Heart right ventricle (tissue), 16 donors: ENCODE measurements at regions not wholly inside any gene's neighbourhood (a gene's known extent, or its start where the extent isn't known, plus 50 kb on each side); places are given as distances from the start of the nearest gene placed in this dataset.

ENCODE experiments used
- ATAC-seq, 8 donors: fragments of 200-7000 bp; cut with Tn5 transposase; one replicate each; pipeline ENCODE4 v1.9.1; 2020; ENCODE audit warnings: mild to moderate bottlenecking in 8 of 8, moderate library complexity in 8 of 8, moderate number of reproducible peaks in 1 of 8
- DNase-seq, 2 donors: peaks; one replicate each; pipeline ENCODE4 v3.0.0-alpha.2; 2020
- H3K27ac ChIP-seq, 10 donors: fragments of 200-600 bp; sonication (generic) in 2 of 10; one replicate each; pipeline versions ENCODE4 v1.5.0 to v1.8.0; 2020 to 2022; ENCODE audit warnings: mild to moderate bottlenecking in 3 of 10
- H3K27me3 ChIP-seq, 7 donors: fragments of 200-600 bp; one replicate each; pipeline ENCODE4 v1.8.0; 2021 to 2022; ENCODE audit warnings: mild to moderate bottlenecking in 2 of 7
- H3K36me3 ChIP-seq, 9 donors: fragments of 200-600 bp; sonication (generic) in 1 of 9; one replicate each; pipeline versions ENCODE4 v1.5.0 to v1.8.0; 2020 to 2022; ENCODE audit warnings: mild to moderate bottlenecking in 2 of 9
- H3K4me1 ChIP-seq, 9 donors: fragments of 200-600 bp; sonication (generic) in 1 of 9; one replicate each; pipeline versions ENCODE4 v1.5.0 to v1.8.0; 2020 to 2022; ENCODE audit warnings: mild to moderate bottlenecking in 4 of 9
- H3K4me3 ChIP-seq, 10 donors: fragments of 200-600 bp; sonication (generic) in 2 of 10; one replicate each; pipeline versions ENCODE4 v1.5.0 to v1.8.0; 2020 to 2022; ENCODE audit warnings: mild to moderate bottlenecking in 7 of 10, moderate library complexity in 2 of 10
- H3K9me3 ChIP-seq, 11 donors: fragments of 200-600 bp in 10 of 11; sonication (generic) in 2 of 11; one replicate each; pipeline versions ENCODE4 v1.5.0 to v1.8.0; 2013 to 2022; ENCODE audit warnings: mild to moderate bottlenecking in 2 of 11, control low read depth in 1 of 11, moderate library complexity in 1 of 11
- WGBS, 2 donors: extraction: QIAGEN DNeasy Blood & Tissue Kit; methylation state at CpG; one replicate each; pipeline ENCODE4 v1.1.7; 2013; ENCODE audit warnings: inconsistent platforms in 1 of 2; 5-methylcytosine and 5-hydroxymethylcytosine counted together
- intact Hi-C, 10 donors: fragments of 100-400 bp; cut with DNase I; formaldehyde crosslinking; loops; one replicate each; pipeline versions ENCODE4 v1.11.1 to v1.14.2; 2022
- TF ChIP-seq, protein P1 (sequence below), 9 donors: fragments of 200-600 bp; sonication (generic) in 2 of 9; IDR thresholded peaks; one replicate each; pipeline versions ENCODE4 v1.5.0 to v1.8.0; 2021 to 2022; ENCODE audit warnings: antibody characterized with exemption in 9 of 9, mild to moderate bottlenecking in 5 of 9, moderate library complexity in 1 of 9
- donor health status: Arrhythmogenic right ventricular cardiomyopathy.
- donor health status: ischemic (EF 13 %, LVEDD 7.1; RV severe dilation, severe dysfunction).
- donor health status: healthy with polysubstance abuse.
- donor health status: DM: no; HTN: yes; CAD: no.
- donor health status: DM: no; HTN: no; CAD: no.
- donor health status: ischemic (EF 25% LVEDD 6.9; RV normal size, moderate dysfunction).
- donor health status: ischemic (EF 25% LVEDD 5.7; RV mildly dilated, moderate dysfunction).
- donor health status: healthy.
- donor health status: DM: yes; HTN: yes; CAD: no.
- donor health status: Ischemic cardiomyopathy.
- donor health status: ischemic (EF 35%, LVEDD 5.7; RV mildly dilated, moderate dysfunction).
- donor health status: nonischemic (EF 11% LVEDD 7.7; RV severe dilation, severe dysfunction).
- donor health status: DM: yes; HTN: yes; CAD: no.
- donor health status: PGD.
- donor health status: ischemic (EF 29% LVEDD 5.4; RV normal size, mild dysfunction).
- donor health status: nonischemic (EF 23%, LVEDD 6.1; RV moderate dilation, normal function).

DNA sequence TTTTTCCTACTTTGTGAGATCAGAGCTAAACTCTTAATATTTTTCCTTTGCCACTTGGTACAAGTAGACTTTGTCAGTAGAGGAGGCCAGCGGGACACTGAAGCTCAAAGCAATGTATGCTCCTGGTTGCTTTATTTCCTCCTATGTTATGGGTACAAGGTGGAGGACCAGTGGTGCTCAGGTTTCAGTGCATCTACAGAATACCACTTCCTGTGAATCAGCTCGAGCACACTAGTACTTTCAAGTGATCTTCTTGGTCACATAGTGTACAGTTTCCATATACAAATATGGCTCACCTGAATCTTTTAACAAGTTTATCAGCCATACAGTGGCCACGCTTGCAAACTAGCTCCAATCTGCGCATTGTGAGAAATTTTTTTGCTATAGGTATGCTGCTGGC is 1674.8 kb upstream of the TMEFF2 start:
- no peaks in the 10 kb centered on the region for H3K36me3 ChIP-seq
- no peak overlapping the region for H3K27ac ChIP-seq
- TF ChIP-seq, protein P1, sequence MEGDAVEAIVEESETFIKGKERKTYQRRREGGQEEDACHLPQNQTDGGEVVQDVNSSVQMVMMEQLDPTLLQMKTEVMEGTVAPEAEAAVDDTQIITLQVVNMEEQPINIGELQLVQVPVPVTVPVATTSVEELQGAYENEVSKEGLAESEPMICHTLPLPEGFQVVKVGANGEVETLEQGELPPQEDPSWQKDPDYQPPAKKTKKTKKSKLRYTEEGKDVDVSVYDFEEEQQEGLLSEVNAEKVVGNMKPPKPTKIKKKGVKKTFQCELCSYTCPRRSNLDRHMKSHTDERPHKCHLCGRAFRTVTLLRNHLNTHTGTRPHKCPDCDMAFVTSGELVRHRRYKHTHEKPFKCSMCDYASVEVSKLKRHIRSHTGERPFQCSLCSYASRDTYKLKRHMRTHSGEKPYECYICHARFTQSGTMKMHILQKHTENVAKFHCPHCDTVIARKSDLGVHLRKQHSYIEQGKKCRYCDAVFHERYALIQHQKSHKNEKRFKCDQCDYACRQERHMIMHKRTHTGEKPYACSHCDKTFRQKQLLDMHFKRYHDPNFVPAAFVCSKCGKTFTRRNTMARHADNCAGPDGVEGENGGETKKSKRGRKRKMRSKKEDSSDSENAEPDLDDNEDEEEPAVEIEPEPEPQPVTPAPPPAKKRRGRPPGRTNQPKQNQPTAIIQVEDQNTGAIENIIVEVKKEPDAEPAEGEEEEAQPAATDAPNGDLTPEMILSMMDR (IDR thresholded peaks at IDR 0.05): no peak
- intact Hi-C loops: no loop called here
- H3K4me3 ChIP-seq: no peak overlapping the region
- DNase-seq: no peak
- no peak for ATAC-seq
- no peaks in the 10 kb centered on the region for H3K4me1 ChIP-seq
- no peaks in the 10 kb centered on the region for H3K27me3 ChIP-seq
- WGBS, 2 donors: 32 to 51% methylated on average over 4 of the region's 4 CpGs
- peaks cover 0 to 28% (median 0%) of the 10 kb centered on the region in 11 donors for H3K9me3 ChIP-seq

DNA sequence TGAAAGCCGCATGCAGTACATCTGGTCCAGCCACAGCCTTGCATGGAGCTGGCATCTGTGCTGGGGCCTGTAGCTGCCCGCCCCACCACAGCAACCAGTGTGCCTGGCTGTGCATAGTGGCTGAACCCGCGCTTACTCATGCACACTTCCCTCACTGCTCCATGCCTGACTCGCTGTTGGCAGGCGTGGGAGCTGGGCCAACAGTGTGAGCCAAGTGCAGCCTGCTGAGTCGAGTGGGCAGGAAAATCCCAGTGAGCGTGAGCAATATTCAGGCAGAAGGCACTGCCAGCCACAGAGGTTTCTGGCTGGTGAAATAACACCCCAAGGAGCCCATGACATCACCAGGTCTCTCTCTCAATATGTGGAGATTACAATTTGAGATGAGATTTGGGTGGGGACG is 1674.1 kb upstream of the TMEFF2 start:
- Histone ChIP-seq H3K27me3 (no peaks in the 10 kb centered on the region), H3K36me3 (no peaks in the 10 kb centered on the region), H3K9me3 (peaks cover 0 to 28% (median 0%) of the 10 kb centered on the region in 11 donors), H3K27ac (no peak overlapping the region), H3K4me3 (no peak overlapping the region), H3K4me1 (no peaks in the 10 kb centered on the region)
- intact Hi-C loops: no loop called here
- DNase-seq (no peak), ATAC-seq (no peak)
- 80 to 86% methylated on average over 9 of the region's 9 CpGs for WGBS, 2 donors
- TF ChIP-seq, protein P1 (IDR thresholded peaks at IDR 0.05): no peak

DNA sequence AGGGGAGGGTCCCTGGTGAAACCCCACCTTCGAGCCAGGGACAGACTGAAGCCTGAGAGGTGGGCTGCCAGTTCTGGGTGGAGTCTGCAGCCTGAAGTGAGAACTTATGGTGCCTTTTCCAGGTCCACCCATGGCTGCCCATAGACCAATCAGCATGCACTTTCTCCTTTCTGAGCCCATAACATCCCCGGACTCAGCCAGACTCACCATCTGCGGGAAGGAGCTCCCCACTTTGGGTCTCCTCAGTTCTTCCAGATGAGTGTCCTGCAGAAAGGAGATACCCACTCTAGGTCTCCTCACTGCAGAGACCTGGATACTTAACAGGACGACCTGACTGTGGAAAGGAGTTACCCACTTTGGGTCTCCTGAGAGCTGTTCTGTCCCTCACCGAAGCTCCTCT is 1673.4 kb upstream of the TMEFF2 start:
- no peaks in the 10 kb centered on the region for H3K4me1 ChIP-seq
- 75 to 78% methylated on average over 5 of the region's 5 CpGs for WGBS, 2 donors

DNA sequence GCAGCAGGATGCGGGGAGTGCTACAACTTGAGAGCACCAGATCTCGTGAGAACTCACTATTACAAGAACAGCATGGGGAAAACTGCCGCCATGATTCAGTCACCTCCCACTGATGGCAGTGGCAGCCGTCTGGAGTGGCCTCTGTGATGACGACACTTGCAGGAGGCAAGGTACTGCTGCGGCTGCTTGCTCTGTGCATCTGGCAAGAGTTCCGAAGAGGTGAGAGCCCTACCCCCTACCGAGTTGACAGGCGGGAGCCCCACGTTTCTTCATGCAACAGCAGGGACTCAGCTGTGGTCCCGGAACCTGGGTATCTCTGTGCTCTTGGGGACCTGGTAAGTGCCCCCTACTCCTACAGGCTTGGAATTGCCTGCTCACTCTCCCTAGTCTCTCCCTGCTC is 1672.7 kb upstream of the TMEFF2 start:
- no peak for DNase-seq
- Histone ChIP-seq H3K27me3 (no peaks in the 10 kb centered on the region), H3K27ac (no peak overlapping the region), H3K9me3 (peaks cover 0 to 28% (median 0%) of the 10 kb centered on the region in 11 donors), H3K4me3 (no peak overlapping the region), H3K4me1 (no peaks in the 10 kb centered on the region), H3K36me3 (no peaks in the 10 kb centered on the region)
- intact Hi-C loops: no loop called here
- 86 to 87% methylated on average over 11 of the region's 11 CpGs for WGBS, 2 donors
- TF ChIP-seq, protein P1 (IDR thresholded peaks at IDR 0.05): no peak
- no peak for ATAC-seq

More for the DNA sequence above, 1673.4 kb upstream of the TMEFF2 start:
- H3K36me3 ChIP-seq: no peaks in the 10 kb centered on the region
- H3K27me3 ChIP-seq: no peaks in the 10 kb centered on the region
- intact Hi-C loops: no loop called here
- H3K27ac ChIP-seq: no peak overlapping the region
- H3K9me3 ChIP-seq: peaks cover 0 to 28% (median 0%) of the 10 kb centered on the region in 11 donors
- TF ChIP-seq, protein P1 (IDR thresholded peaks at IDR 0.05): no peak
- no peak for ATAC-seq
- no peak overlapping the region for H3K4me3 ChIP-seq
- no peak for DNase-seq
